ENCODE measurements at regions not wholly inside any gene's neighbourhood (a gene's known extent, or its start where the extent isn't known, plus 50 kb on each side); places are given as distances from the start of the nearest gene placed in this dataset.

DNA sequence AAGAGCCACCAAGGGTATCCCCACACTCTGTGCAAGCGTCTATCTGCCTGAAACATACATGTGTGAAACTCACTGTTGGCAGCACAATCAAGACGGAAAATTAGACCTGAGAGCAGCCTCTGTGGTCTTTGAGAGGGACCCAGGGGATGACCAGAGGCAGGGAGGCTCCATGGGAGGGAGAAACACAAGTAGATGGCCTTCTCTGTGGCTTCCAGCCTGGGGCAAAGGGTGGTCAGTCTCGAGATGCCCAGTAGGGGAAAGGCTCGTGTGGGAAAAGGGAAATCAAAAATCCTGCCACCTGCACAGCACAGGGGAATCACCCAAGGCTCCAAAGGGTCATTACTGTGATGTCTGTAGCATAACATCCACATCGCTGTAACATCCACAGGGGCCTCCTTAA is 823.3 kb downstream of the KCNJ18 start:
- TF ChIP-seq, protein P1, sequence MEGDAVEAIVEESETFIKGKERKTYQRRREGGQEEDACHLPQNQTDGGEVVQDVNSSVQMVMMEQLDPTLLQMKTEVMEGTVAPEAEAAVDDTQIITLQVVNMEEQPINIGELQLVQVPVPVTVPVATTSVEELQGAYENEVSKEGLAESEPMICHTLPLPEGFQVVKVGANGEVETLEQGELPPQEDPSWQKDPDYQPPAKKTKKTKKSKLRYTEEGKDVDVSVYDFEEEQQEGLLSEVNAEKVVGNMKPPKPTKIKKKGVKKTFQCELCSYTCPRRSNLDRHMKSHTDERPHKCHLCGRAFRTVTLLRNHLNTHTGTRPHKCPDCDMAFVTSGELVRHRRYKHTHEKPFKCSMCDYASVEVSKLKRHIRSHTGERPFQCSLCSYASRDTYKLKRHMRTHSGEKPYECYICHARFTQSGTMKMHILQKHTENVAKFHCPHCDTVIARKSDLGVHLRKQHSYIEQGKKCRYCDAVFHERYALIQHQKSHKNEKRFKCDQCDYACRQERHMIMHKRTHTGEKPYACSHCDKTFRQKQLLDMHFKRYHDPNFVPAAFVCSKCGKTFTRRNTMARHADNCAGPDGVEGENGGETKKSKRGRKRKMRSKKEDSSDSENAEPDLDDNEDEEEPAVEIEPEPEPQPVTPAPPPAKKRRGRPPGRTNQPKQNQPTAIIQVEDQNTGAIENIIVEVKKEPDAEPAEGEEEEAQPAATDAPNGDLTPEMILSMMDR (IDR thresholded peaks at IDR 0.05) = no peak
- TF ChIP-seq POLR2AphosphoS5 (IDR thresholded peaks at IDR 0.05) = no peak
